Activated CD4-positive, alpha-beta memory T cell treated with anti-CD3 and anti-CD28 coated beads, Interleukin-2, amount 10 ng/mL, durations not matched to agents 7 days and 5 days (primary cell): ENCODE measurements at regions not wholly inside any gene's neighbourhood (a gene's known extent, or its start where the extent isn't known, plus 50 kb on each side); places are given as distances from the start of the nearest gene placed in this dataset.

Experiments
- CTCF ChIA-PET: fragments of 350-600 bp; sonication (Branson Sonifier 250); formaldehyde crosslinking; loops from one replicate; lab custom pipeline; 2021; ENCODE audit warnings: antibody characterized with exemption, inconsistent platforms; lab: Charles Lee
- POLR2A ChIA-PET: fragments of 350-600 bp; sonication (Branson Sonifier 250); formaldehyde crosslinking; loops from one replicate; lab custom pipeline; 2021; ENCODE audit warnings: antibody characterized with exemption; lab: Charles Lee
- DNase-seq: peaks from one replicate; pipeline ENCODE4 v3.0.0-alpha.2; 2020
- H3K27ac Mint-ChIP-seq: one replicate; pipeline ENCODE4 v1.8.0; 2021; ENCODE audit warnings: mild to moderate bottlenecking, mixed read lengths
- H3K27me3 Mint-ChIP-seq: one replicate; pipeline ENCODE4 v1.8.0; 2021; ENCODE audit warnings: mixed read lengths
- H3K36me3 Mint-ChIP-seq: one replicate; pipeline ENCODE4 v1.8.0; 2021; ENCODE audit warnings: low read depth, mixed read lengths
- H3K4me1 Mint-ChIP-seq: one replicate; pipeline ENCODE4 v1.8.0; 2021; ENCODE audit warnings: mixed read lengths
- H3K4me3 Mint-ChIP-seq: one replicate; pipeline ENCODE4 v1.8.0; 2021; ENCODE audit warnings: mild to moderate bottlenecking, mixed read lengths
- H3K9me3 Mint-ChIP-seq: one replicate; pipeline ENCODE4 v1.8.0; 2021; ENCODE audit warnings: mixed read lengths

DNA sequence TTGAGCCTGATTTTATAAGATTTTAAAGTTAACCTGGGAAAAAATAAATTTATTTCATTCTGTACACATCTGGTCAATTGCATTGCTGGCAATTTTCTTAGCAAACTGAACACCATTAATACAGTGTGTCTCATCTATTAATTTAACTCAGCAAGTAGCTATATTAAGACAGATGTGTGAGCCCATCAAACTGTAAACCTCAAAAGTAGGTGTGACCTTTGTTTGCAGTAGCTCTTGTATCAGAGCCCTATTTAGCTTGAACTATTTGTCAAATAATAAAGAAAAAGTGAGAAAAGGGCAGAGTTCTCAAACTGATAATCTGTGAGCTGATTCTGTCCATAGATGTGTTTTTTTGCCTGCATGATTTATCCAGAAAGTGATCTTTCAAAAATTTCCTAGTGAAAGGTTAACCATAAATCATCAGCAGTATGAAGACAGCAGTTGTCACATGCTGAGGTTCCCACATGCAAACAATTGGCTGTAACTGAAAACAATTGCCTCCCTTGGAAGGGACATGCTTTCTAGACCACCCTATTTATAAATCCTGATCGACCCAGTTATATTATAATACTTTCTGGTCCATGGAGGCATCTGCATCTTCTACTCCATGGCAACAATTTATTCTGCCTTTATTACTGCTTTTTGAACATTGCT is 646.5 kb downstream of the NSUN3 start:
- Mint-ChIP-seq H3K36me3 (no peaks in the 10 kb centered on the region), H3K27me3 (no peaks in the 10 kb centered on the region), H3K9me3 (no peaks in the 10 kb centered on the region), H3K27ac (no peak overlapping the region), H3K4me3 (no peak overlapping the region), H3K4me1 (no peaks in the 10 kb centered on the region)
- POLR2A ChIA-PET: no interaction called here
- no peak for DNase-seq
- CTCF ChIA-PET: no interaction called here

DNA sequence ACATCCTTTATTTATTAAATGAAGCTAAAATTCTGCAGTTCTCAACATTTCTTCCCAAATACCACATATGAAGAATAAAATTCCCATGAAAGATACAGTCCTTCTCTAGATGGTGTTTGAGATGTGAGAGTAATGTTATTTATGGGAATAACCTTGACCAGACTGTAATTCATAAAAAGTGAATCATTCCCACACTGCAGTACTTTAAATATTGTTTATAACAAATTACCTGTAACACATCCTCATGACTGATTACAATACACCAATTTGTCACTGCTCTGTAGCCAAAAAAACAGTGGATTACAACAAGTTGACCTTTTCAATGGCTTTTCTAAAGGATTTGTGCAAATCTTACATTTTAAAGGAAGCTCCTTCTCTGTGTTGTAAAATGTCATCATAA is 651.3 kb downstream of the NSUN3 start:
- Mint-ChIP-seq H3K36me3 (no peaks in the 10 kb centered on the region), H3K27ac (no peak overlapping the region), H3K9me3 (no peaks in the 10 kb centered on the region), H3K4me1 (no peaks in the 10 kb centered on the region), H3K27me3 (no peaks in the 10 kb centered on the region), H3K4me3 (no peak overlapping the region)
- no peak for DNase-seq
- CTCF ChIA-PET: no interaction called here
- POLR2A ChIA-PET: no interaction called here

DNA sequence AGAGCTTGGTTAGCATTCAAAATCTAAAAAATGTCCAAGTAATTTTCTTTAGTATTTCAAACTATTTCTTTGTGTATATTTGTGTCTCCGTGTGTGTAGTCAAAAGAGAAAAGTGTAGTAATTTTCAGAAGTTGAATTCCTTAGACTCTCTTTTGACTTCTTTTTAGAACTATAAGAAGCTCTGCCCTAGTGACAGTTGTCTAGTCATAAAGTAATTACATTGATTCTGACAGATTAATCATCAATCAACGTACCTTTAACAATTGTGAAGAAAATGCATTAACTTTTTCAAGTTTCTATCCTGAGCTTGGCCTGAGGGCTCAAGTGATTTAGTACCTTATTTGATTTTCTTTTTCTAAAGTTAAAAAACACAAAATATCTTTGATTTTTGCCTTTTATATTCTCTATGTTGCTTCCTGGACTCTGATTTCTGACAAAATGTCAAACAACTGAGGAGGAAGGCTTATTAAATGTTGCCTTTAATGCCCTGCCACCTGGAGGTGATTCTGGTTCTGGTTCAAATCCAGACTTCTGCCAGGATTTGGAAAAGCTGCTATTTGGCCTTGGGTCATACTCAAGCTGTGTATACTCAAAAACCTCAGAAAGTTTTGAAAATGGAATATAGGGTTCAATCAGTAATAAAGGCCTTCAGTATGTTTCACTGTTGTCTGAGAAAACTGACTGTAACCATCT is 653.6 kb downstream of the NSUN3 start:
- ChIA-PET POLR2A (no interaction called here), CTCF (no interaction called here)
- H3K36me3 Mint-ChIP-seq: no peaks in the 10 kb centered on the region
- no peak overlapping the region for H3K27ac Mint-ChIP-seq
- no peak for DNase-seq
- no peaks in the 10 kb centered on the region for H3K4me1 Mint-ChIP-seq
- no peaks in the 10 kb centered on the region for H3K27me3 Mint-ChIP-seq
- H3K4me3 Mint-ChIP-seq: no peak overlapping the region
- H3K9me3 Mint-ChIP-seq: peaks cover 4% of the 10 kb centered on the region

DNA sequence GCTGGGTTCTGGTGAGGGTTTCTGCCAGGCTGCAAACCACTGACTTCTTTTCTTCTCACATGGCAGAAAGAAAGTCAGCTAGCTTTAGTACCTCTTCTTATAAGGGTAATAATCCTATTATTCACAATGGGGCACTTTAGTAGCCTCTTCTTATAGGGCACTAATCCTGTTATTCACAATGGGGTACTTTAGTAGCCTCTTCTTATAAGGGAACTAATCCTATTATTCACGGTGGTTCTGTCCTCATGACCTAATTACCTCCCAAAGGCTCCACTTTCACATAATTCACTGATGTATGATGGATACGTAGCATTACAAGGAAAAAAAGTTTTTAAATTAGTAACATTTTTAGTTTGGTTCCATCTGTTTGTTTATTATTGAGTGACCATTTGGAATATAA is 671.3 kb downstream of the NSUN3 start:
- ChIA-PET POLR2A (no interaction called here), CTCF (no interaction called here)
- Mint-ChIP-seq H3K4me1 (no peaks in the 10 kb centered on the region), H3K9me3 (peaks cover 10% of the 10 kb centered on the region), H3K27me3 (no peaks in the 10 kb centered on the region), H3K36me3 (no peaks in the 10 kb centered on the region), H3K27ac (no peak overlapping the region), H3K4me3 (no peak overlapping the region)
- no peak for DNase-seq

DNA sequence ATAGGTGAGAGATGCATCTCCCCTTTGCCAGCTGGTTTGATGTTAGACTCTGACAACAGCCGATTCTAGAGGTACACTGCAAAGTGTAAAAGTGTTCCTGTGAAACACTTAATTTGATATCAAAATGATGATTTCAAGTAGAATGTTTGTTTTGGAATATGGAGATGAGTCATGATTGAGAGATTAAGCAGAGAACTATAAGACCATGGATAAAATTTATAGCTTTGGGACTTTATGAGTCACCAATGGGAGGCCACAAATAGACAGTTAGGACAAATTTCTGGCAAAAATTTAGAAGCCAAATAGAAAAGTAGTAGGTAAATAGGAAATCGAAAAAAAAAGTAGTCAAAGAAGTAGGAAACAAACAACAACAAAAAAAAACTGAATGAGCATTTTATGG is 672.5 kb downstream of the NSUN3 start:
- CTCF ChIA-PET: interaction anchor here (0.7 kb wide), 1 partner anchor 121 kb away, joined by 3 read pairs; no protein-coding TSS in a partner anchor
- POLR2A ChIA-PET: no interaction called here
- no peak for DNase-seq
- no peaks in the 10 kb centered on the region for H3K4me1 Mint-ChIP-seq
- H3K4me3 Mint-ChIP-seq: no peak overlapping the region
- no peaks in the 10 kb centered on the region for H3K27me3 Mint-ChIP-seq
- H3K36me3 Mint-ChIP-seq: no peaks in the 10 kb centered on the region
- no peak overlapping the region for H3K27ac Mint-ChIP-seq
- H3K9me3 Mint-ChIP-seq: peaks cover 7% of the 10 kb centered on the region

DNA sequence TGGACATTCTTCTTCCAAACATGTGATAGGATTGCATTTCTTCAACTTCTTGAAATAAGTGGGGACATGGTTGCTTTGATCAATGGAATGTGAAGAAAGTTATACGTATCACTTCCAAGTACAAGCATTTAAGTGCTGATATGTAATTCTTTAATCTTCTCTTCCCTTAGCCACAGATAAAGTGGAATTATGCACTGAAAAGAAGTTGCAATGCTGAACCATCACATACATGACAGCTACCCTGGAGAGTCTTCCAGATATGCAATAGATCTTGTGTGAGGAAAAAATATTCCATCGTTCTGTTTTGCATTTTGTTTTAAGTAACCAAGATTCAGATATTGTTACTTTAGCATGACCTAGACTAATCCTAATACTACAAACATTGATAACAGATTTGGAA is 674.3 kb downstream of the NSUN3 start:
- ChIA-PET CTCF (no interaction called here), POLR2A (no interaction called here)
- Mint-ChIP-seq H3K27ac (no peak overlapping the region), H3K27me3 (no peaks in the 10 kb centered on the region), H3K36me3 (no peaks in the 10 kb centered on the region), H3K4me1 (no peaks in the 10 kb centered on the region), H3K9me3 (peaks cover 3% of the 10 kb centered on the region), H3K4me3 (no peak overlapping the region)
- no peak for DNase-seq

DNA sequence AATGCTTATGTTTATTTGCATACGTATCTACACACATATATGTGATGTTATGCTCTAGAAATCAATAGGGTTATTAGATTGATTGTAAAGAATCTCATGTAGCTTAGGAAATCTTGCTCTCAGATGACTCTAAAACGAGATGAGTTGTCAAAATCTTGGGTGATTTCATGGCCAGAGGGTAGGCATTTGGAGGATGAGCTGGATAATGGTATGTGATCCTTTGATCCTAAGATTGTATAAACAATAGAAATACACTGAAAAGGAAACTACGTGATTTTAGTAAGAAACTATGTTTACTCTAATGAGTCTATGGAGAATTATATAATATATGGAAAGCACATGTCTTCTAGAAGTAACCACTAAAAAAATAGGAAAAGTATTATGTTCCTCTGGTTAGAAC is 676.6 kb downstream of the NSUN3 start:
- H3K36me3 Mint-ChIP-seq: no peaks in the 10 kb centered on the region
- no peak for DNase-seq
- no peaks in the 10 kb centered on the region for H3K9me3 Mint-ChIP-seq
- no peak overlapping the region for H3K4me3 Mint-ChIP-seq
- no peak overlapping the region for H3K27ac Mint-ChIP-seq
- POLR2A ChIA-PET: no interaction called here
- CTCF ChIA-PET: no interaction called here
- H3K4me1 Mint-ChIP-seq: no peaks in the 10 kb centered on the region
- no peaks in the 10 kb centered on the region for H3K27me3 Mint-ChIP-seq

DNA sequence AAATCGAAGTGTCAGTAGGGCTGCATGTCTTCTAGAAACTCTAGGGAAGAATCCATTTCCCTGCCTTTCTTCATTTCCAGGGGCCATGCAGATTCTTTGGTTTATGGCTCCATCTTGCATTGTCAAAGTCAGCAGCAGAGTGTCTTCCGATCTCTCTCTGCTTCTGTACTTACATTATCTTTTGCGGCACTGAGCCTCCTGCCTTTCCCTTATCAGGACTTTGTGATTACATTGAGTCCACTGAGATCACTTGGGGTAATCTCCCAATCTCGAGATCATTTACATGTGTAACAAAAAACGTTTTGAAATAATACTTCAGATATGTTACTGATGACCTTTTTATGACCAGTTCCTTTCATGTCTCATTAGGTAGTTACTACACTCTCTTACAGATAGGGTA is 695.9 kb downstream of the NSUN3 start:
- Mint-ChIP-seq H3K27ac (no peak overlapping the region), H3K27me3 (no peaks in the 10 kb centered on the region), H3K36me3 (no peaks in the 10 kb centered on the region), H3K4me3 (no peak overlapping the region), H3K4me1 (no peaks in the 10 kb centered on the region), H3K9me3 (peaks cover 5% of the 10 kb centered on the region)
- DNase-seq: no peak
- POLR2A ChIA-PET: no interaction called here
- CTCF ChIA-PET: no interaction called here

DNA sequence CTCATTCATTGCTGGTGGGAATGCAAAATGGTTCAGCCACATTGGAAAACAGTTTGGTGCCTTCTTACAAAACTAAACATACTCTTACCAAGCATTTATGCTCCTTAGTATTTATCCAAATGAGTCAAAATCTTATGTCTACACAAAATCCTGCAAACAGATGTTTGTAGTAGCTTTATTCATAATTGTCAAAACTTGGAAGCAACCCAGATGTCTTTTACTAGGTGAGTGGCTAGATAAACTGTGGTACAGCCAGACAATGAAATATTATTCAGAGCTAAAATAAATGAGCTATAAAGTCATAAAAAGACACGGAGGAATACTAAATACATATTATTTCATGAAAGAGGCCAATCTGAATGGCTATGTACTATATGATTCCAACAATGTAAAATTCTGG is 709.5 kb downstream of the NSUN3 start:
- Mint-ChIP-seq H3K4me1 (no peaks in the 10 kb centered on the region), H3K4me3 (no peak overlapping the region), H3K36me3 (no peaks in the 10 kb centered on the region), H3K27me3 (no peaks in the 10 kb centered on the region), H3K9me3 (no peaks in the 10 kb centered on the region), H3K27ac (no peak overlapping the region)
- ChIA-PET CTCF (no interaction called here), POLR2A (no interaction called here)
- DNase-seq: no peak

DNA sequence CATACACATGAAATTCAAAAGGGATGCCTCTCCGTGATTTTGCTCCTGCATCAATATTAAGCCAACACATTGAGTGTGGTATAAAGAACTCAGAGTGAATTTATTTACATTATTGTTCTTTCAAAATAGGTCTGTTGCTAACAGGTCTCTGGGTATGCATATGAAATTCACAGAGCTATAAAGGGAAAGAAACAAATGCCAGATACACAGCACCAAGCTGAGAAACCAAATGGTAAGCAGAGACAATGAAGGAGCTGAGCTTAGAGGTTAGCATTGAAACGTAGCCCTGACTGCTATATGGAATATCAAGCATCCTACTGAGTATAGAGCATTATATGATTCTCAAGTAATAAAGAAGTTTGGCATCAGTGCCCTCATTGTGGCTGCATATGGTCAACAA is 712.9 kb downstream of the NSUN3 start:
- Mint-ChIP-seq H3K27ac (no peak overlapping the region), H3K9me3 (no peaks in the 10 kb centered on the region), H3K4me1 (no peaks in the 10 kb centered on the region), H3K27me3 (no peaks in the 10 kb centered on the region), H3K4me3 (no peak overlapping the region), H3K36me3 (no peaks in the 10 kb centered on the region)
- no peak for DNase-seq
- ChIA-PET POLR2A (no interaction called here), CTCF (no interaction called here)

DNA sequence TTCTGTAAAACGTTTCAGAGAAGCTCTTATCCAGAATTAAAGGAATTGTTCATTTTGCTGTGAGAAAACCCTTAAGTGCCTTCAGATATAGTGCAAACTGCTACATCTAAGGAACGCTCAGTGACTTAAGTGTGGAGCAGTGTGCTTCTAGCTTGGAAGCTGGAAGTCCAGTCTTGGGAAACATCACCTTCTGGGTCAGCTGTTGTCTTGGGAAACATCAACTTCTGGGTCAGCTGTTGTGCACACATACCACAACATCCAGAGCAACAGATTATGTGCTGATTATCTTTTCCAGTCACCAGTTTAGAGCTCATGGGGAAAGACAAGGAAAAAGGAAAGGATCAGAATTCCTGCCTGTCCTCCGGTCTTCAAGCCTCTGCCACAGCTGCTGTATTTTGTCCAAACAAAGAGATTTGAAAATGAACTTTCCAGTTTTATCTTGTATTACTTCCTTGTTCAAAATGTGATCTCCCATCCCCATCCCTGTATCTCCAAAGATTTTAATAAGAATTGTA is 713.6 kb downstream of the NSUN3 start:
- H3K4me3 Mint-ChIP-seq: no peak overlapping the region
- DNase-seq: no peak
- no peaks in the 10 kb centered on the region for H3K9me3 Mint-ChIP-seq
- ChIA-PET POLR2A (no interaction called here), CTCF (no interaction called here)
- H3K4me1 Mint-ChIP-seq: no peaks in the 10 kb centered on the region
- no peaks in the 10 kb centered on the region for H3K36me3 Mint-ChIP-seq
- no peak overlapping the region for H3K27ac Mint-ChIP-seq
- H3K27me3 Mint-ChIP-seq: no peaks in the 10 kb centered on the region

DNA sequence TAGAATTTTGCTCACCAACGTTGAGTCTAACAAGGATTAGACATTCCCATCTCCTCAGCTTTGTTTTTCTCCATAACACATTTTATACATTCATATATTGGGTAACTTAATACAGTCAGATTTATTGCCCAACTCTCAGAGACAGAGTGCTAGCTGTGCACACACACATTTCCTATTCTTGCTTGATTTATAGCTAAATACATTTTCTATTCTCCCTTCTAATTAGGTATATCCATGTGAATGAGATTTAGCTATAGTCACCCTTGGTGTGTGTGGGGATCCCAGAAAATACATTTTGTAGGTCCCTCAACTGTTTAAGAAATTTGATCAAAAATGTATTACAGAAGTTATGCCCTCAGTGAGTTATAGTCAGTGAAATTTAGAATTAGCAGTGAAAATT is 715.4 kb downstream of the NSUN3 start:
- H3K27ac Mint-ChIP-seq: no peak overlapping the region
- ChIA-PET POLR2A (no interaction called here), CTCF (no interaction called here)
- no peaks in the 10 kb centered on the region for H3K4me1 Mint-ChIP-seq
- no peak for DNase-seq
- no peaks in the 10 kb centered on the region for H3K27me3 Mint-ChIP-seq
- no peaks in the 10 kb centered on the region for H3K9me3 Mint-ChIP-seq
- H3K4me3 Mint-ChIP-seq: no peak overlapping the region
- H3K36me3 Mint-ChIP-seq: no peaks in the 10 kb centered on the region

DNA sequence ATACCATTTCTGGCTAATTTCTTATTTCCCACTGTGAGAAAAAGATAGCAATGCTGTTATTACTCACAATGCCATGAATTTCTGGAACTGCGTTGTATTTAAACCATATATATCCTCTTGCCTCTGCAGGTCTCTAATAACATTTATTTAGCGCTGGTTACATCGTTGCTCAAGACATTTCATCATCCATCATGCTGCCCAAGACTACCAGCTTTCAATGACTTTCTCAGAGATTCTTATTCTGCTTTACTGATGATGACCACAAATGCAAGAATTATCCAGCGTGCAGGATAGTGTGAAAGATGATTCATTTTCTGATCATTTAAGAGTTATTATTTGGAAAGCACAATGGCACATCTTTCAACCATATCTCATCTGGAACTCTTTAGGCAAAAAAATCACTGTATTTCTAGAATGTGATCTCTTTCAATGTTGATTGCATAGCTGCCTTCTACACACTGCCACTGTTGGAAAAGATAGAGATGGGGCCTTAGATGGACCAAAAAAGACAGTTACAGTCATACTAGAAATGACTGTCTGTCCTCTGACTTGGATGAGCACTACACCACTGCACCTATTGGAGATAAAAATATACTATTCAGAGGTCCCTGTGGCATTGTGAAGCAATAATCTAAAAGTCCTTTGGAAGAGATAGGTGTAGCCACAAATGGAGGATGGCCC is 716.1 kb downstream of the NSUN3 start:
- Mint-ChIP-seq H3K27me3 (no peaks in the 10 kb centered on the region), H3K9me3 (no peaks in the 10 kb centered on the region), H3K36me3 (no peaks in the 10 kb centered on the region), H3K27ac (no peak overlapping the region), H3K4me3 (no peak overlapping the region), H3K4me1 (no peaks in the 10 kb centered on the region)
- ChIA-PET POLR2A (no interaction called here), CTCF (no interaction called here)
- no peak for DNase-seq
